Putamen (tissue), 1 donor: ENCODE measurements at regions not wholly inside any gene's neighbourhood (a gene's known extent, or its start where the extent isn't known, plus 50 kb on each side); places are given as distances from the start of the nearest gene placed in this dataset.

Source experiments
- DNase-seq: peaks from one replicate; pipeline ENCODE4 v3.0.0-alpha.2; 2016; ENCODE audit warnings: low spot score

DNA sequence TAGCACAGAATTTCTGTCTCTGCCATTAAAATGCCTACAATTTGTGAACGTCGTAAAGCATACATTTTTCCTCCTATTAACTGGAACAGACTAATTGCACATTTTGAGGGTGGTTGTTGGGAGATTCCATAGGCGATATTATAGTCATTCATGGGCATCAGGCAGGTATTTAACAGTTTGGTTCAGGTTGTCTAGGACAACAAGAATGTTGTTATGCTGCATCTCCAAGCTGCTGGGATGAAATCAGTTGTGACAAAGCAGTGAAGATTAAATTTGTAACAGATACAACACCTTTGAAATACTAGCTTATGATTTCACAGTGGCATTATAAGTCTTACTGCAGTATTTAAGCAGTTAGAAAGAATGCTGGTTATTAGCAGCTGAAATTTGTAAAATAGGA, 339.7 kb upstream of the PITX2 start:
- no peak for DNase-seq

DNA sequence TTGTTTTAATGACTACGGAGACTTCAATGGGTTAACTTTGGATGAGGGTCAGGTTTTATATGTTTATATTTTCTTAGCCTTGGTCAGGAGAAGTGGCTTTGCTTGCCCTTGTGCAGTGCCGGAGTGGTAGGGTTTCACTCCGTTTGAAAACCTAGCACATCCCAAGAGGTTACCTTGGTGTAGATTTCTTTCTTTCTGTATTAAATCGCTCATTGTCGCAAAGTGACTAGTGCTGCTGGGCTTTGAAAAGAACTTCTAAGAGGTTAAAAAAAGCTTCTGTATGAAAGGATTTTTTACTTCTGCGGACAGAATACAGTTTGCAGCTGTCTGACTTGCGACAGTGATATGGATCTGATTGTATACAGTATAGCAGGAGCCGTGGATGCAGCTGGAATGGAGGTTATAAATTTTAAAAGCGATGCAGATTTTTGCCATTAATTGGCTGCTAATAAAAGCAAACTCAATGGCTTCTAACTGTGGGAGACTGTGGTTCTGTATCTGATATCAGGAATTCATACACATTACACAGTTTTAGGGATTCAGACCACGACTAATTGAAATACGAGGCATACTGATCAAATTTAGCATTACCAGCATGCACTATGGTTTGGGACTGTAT, 340.9 kb upstream of the PITX2 start:
- DNase-seq: no peak

DNA sequence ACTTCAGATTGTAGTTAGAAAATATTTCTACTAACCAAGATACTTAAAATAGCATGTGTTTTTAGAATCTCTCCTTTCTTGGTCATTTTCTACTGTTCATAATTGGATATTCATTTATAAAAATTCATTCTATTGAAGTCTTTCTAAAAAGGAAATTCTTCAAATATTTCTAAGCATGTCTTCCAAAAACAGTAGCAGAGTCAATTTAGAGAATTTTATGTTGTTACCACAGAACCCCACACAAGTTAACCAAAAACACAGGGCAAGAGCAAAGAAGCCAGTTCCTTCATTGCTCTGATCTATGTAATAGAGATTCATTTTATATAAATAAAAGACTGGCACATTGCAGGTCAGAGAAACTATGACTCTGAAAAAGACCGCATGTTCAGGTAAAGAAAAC, 345.1 kb upstream of the PITX2 start:
- DNase-seq: no peak

DNA sequence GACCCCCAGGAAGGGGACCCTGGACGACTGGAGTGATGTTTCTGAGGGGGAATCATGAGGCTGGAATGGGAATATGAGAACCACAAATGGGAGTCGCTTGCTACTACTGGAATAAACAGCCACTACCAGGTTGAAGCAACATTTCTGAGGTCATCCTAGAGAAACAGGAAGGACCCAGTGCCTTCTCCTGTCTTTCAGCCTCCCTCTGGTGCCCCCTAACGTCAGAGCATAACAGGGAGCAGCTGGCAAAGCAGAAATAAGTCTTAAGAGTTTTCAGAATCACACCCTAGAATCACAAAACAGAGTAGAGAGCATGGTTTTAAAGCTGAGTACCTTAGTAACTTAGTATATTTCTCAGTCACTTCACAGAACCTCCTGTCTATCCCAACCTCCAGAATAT, 347.8 kb upstream of the PITX2 start:
- no peak for DNase-seq

DNA sequence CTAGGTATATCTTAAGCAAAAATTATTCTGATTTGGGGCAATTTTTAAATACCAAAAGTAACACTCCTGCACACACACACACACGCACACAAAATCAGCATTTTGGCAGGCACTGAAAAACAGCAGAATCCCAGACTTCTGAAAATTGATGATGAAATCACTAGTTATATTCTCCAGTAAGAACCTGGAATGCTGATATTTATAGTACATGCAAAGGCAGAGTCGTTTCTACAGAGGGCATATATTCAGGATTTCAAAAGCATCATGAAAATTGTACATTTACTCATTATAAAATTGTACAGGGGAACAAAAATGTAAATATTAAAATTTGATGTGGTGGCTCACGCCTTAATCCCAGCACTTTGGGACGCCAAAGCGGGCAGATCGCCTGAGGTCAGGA, 352.5 kb upstream of the PITX2 start:
- DNase-seq: no peak

DNA sequence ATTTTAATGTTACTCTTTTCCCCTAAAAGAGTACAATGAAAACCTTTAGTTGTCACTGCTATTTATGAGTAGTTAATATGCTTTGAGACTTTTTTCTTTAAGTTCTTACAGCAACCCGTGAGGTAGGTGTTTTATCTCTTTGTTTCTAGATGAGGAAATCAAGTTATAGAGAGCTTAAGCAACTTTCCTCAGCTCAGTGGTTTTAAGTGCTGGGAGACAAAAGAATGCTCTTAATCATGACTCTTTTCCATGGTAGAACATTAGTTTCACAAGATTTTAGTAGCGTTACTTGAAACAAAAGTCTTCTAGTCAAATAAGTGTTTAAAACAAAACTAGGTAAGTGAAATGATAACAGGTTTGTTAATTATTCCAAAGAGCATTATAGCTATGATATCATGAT, 354.7 kb upstream of the PITX2 start:
- DNase-seq: no peak

DNA sequence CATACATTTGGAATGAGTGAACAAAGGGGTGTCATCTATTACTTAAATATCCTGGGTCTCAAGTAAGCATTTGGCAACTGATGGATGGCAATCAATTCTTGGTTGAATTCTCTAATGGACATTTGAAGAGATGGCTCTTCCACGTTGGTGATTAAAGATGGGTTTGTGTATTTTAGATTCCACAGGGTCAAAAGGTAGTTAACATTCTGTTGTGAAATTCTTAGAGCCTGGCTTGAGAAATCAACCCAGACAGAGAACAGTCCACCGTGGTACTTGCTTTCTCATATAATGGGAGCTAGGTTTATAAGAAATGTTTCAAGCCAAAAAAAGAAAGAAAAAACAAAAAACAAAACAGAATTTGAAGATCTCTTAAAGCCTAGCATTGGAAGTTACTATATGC, 355.9 kb upstream of the PITX2 start:
- DNase-seq: no peak

DNA sequence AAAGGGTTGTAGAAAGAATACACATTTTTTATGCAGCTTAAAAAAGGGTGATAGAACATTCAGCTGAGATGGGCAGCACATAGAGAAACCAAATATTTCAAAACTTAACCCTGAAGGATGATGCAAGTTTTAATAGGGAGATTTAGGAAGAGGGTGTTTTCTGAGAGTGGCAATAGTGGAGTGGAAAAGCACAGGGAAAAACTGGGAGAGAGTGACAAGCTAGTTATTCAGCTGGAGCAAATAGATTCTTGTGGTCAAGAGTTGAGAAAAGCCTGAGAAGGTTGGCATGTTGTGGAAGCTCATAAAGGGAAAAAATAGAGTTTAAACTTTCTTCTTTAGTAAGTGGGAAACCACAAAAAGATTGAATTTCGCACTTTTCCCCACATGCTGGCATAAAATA, 359.6 kb upstream of the PITX2 start:
- no peak for DNase-seq

DNA sequence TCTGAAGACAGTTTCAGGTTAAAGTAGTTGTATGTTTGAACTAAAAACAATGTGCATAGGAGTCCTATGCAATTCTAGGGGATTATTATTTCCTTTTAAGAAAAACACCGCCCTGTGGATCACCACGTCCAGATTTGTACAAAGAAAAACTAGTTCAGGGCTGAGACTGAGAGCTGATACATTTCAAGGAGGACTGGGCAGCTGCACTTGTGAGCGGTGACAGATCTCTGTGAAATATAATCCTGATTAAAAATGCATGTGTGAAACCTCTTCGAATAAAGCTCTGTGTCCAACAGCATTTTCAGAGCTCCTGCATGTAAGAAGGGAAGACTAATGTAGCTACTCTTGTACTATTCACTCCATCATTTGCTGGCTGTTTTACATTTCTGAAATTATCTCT, 365.8 kb upstream of the PITX2 start:
- DNase-seq: no peak

DNA sequence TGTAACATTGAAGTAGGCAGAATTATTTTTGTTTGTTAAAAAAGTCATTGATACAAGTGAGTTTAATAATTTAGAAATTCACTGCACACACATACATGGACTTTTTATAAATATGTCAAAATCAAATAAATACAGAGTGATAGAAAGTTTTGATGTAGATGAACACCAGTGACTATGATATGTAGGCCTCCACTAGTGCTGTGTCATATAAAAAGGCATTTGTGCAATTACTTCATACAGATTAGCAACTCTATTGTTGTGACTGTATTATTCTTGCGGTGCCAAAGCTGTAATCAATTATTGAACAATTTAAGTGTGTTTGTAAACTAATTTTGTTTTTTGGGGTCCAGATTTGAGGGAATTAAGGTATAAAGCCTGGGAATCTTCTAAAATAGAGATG, 366.2 kb upstream of the PITX2 start:
- DNase-seq: no peak

DNA sequence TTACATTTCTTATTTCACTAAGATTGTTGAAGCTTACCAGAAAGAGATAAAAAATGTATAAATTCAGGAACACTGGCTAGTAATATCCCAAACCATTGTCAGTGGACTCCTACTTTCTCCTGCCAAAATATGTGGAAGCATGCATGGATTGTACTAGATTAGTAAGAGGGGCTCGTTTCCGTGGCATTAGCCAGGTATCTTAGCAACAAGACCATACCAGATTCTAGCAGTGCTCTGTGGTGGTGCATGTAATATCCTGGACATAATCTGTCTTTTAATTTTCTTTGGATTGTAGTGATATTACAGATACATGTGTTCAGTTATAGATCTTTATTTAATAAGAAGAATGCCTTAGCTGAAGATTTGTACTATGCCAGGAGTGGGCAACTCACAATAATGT, 371.9 kb upstream of the PITX2 start:
- no peak for DNase-seq

DNA sequence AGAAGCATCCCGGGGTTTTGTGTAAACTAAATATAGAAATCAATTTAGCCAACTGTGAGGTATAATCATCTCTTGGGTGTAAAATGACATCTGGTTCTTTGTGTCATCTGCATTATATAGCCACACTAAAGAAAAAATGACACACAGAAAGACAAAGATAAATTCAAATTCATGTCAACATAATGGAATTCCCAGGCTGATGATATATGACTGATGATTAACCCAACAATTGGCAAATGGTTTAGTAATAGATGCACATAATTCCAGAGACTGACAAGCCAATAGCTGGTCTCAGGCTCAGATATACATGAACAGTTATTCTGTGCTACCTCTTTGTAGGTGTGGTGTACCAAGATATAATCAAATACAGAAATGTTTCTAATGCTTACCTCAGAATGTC, 375.4 kb upstream of the PITX2 start:
- no peak for DNase-seq

DNA sequence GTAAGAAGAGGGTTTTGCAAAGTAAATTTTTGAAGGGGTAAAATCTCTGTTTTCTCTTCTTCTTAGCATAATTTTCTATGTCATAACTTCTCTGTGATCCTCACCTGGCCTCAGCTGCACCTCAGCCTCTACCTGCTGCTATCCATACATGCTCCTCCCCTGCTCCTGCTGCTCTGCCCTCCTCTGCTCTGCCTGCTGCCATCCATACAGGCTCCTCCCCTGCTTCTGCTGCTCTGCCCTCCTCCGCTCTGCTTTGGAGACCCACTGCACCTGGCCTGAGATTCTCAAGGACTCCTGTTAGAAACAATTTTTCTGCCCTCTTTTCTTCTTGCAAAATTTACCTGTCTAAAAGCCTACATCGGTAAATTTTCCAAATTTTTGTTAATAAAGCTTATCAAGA, 388.6 kb upstream of the PITX2 start:
- no peak for DNase-seq

DNA sequence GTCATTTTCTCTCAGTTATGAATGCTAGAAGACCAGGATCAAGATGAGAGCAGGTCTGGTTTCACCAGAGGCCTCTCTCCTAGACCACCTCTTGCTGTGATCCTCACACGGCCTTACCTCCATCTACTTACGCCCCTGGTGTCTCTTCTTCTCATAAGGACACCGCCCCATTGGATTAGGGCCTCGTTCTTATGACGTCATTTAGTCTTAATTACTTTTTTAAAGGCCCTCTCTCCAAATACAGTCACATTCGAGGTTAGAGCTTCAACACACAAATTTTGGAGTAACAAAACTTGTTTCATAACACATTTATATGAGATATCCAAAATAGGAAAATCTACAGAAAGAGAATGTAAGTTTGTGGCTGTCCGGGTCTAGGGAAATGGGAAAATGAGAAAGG, 391.0 kb upstream of the PITX2 start:
- DNase-seq: no peak

DNA sequence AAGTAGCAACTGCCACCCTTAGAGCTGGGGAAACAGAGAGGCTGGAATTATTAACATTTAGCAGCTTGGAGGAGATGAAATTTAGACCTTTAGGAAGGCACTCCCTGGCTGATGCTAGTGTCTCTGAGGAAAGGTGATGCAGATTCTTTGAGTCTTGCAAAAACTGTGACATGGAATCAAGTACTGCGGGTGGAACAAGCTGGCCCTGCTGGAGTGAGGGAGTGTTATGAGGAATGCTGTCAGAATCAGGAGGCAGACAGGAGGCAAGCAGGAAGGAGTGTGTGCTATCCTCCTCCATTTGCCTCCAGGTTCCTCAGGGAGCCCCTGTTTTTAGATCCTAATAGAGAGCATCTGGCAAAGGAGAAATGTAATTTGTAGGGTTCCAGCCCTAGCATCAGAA, 391.7 kb upstream of the PITX2 start:
- no peak for DNase-seq

DNA sequence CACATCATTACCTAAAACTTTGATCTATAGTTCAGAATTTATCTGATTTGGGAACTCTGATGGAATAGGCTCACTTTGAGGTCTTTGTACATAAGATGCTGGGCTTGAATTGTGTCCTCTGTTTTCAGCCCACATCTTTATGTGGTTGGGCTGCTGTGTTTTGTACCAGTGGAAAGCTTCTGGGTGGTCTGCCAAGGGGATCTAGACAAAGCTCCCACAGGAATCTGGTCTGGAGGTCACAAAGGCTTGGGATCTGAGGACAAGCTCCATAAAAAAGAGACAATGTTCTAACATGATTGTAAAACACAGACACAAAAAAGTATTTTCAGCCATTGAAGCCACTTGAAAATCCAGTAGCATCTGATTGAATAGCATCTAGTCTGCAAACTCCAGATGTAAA, 393.5 kb upstream of the PITX2 start:
- DNase-seq: no peak

DNA sequence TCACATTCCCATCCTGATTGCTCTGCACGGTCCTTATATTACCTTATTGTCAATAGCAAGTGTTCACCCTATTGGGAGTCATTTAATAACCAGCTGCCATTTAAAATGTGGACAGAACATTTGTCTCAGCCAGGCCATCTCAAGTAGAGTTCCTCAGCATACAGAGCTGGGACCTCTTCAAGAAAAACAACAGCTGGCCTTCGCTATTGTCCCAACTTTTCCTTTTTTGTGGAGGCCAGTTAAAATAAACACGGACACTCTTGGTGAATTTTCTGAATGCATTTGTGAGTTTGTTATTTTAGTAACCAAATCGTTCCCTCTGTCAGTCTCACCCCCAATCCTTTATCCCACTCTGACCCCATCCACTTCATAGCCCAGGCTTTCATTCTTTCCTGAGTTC, 395.3 kb upstream of the PITX2 start:
- no peak for DNase-seq

DNA sequence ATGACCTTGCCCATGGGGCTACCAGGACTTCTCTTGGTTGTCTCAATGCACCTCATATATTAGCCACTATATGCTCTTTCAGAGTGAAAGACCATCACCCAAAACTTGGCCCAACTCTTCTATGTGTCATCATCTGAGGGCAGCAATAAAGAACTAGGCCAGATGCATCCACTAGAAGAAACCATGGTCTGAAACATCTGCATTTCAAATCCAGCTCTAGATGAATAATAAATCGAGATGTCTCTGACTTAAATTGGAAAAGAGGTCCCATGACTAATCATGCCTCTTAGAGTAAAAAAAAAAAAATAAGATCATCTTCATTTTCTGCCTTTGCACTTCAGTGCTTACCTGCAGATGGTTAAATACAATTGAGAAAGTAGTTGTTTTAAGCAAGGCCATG, 397.6 kb upstream of the PITX2 start:
- DNase-seq: no peak

DNA sequence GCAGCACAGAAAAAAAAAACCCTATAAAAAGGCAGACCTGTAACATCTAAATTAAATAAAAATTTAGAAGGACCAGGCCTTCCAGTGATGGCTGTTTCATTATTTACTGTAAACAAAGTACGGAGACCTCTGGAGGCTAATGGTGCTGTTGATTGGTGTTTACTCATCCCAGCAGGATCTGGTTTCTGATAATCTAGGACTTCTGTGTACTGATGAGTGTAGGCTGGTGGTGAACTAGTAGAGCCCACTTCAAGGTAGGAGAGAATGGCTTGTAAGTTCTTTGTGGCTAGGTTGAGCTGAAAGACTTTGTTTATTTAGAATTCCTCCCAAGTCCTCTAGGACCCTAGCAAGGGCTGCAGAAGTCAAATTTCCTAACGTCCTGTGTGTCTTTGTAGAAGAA, 398.1 kb upstream of the PITX2 start:
- DNase-seq: no peak

DNA sequence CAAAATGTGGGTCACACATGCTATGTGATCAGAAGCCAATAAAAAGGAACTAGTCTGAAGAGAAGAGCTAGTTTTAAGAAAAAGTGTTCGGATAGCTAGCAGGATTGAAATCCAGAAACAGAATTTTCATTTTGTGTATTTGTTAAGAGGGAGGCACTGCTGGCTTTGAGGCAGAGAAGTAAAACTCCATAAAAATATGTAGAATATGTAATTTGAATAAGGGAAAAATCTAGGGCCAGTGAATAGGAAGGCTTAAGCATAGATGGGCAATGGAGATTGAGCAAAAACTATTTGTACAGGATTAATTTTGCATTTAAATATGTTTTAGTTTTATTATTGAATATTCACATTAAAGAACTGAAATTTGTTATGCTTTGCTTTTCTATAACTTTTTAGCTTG, 399.9 kb upstream of the PITX2 start:
- DNase-seq: no peak

DNA sequence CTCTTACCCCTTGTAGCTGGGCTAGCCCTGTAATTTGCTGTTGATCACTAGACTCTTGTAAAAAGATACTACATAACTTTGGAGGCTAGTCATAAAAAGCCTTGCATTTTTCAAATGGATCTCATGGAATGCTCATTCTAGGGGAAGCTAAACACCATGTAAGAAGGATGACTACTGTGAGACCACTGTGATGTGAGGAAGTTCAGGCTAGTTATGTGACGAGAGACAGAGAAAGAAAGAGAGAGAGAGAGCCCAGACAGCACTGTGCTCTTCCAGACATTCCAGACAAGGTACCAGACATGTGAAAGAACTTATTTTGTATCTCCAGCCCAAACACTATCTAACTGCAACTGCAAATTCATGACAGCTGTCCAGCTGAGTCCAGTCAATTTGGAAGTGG, 404.6 kb upstream of the PITX2 start:
- DNase-seq: no peak

DNA sequence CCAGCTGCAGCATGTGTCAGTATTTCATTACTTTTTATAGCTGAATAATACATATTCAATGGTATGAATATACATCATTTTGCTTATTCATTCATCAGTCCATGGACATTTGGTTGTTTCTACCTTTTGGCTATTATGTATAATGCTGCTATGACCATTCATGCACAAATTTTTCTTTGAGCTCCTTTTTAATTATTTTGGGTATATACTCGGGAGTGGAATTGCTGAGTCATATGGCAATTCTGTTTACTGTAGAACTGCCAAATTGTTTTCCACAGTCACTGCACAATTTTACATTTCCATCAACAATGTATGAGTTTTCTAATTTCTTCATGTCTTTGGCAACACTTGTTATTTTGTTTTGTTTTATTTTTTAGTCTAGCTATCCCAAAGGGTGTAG, 405.9 kb upstream of the PITX2 start:
- no peak for DNase-seq

DNA sequence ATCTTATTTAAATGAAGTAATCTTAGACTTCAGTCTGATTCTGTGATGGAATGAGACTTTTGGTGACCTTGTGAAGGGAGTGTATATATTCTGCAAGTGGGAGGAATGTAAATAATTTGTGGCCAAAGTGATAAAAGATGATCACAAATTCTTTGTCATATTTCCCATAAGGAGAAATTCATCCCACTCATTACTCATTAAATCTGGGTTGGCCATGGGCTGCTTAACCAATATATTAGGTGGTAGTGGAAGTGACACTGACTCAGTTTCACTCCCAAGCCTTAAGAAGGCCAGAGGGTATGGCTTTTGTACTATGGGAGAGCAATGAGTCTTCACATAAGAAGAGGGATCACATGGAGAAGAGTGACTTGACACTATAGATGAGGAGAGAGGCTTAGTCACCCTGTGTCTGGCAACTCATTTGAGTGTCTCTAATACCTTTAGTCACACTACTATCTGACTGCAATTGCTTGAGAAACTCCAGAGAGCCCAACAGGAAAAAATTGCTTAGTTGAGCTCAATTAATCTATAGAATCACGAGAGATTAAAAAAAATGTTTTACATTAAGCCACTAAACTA, 408.2 kb upstream of the PITX2 start:
- no peak for DNase-seq

DNA sequence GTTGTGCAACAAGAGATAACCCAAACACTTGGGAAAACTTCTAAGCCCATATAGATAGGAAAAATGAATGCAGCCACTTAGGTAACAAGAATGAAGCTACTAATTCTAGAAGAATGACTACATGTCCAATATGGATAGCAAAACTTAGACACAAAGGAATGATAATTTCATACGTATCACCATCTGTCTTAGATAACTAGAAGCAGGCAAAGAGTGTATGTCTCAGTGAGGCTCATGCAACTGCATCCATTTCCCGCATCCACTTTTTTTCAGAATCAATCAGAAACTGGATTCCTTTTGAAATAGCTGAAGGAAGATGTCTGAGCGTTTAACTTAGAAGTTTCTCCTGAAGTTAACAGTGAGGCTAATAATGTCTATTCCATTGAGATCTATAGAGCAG, 408.7 kb upstream of the PITX2 start:
- no peak for DNase-seq
